Stomach (tissue), 4 donors: ENCODE measurements at regions not wholly inside any gene's neighbourhood (a gene's known extent, or its start where the extent isn't known, plus 50 kb on each side); places are given as distances from the start of the nearest gene placed in this dataset.

ENCODE experiments used
- POLR2A ChIP-seq, 4 donors: fragments of 450-650 bp; IDR thresholded peaks; one replicate each; pipeline ENCODE4 v1.6.1; 2016; ENCODE audit warnings: antibody characterized with exemption in 4 of 4, control low read depth in 2 of 4, mild to moderate bottlenecking in 1 of 4, moderate library complexity in 1 of 4
- TF ChIP-seq, protein P1 (sequence below), 7 experiments: fragments of 450-650 bp in 4 of 7; fragments of 200-600 bp in 3 of 7; sonication (generic) in 3 of 7; IDR thresholded peaks; one replicate each; pipeline ENCODE4 v1.5.1; 2016 to 2019; ENCODE audit warnings: antibody characterized with exemption in 7 of 7, control low read depth in 2 of 7, mild to moderate bottlenecking in 1 of 7

DNA sequence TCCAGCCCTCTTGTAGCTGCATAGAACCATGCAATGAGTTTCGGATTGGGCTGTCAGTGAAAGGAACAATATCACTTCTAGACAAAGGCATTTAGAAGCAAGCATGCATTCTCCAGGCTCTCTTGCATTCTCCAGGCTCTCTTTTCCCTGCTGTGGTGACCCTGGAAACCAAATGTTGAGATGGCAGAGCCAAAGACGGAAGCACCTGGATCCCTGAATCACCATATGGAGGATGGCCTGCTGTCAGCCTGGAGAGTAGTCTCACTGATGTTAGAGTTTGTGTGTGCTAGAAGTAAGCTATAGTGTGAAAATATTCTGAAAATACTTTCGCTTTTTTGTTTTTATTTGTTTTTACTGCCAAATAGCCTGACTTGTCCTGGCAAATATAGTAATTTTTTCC, 203.9 kb downstream of the C1D start:
- TF ChIP-seq, protein P1, sequence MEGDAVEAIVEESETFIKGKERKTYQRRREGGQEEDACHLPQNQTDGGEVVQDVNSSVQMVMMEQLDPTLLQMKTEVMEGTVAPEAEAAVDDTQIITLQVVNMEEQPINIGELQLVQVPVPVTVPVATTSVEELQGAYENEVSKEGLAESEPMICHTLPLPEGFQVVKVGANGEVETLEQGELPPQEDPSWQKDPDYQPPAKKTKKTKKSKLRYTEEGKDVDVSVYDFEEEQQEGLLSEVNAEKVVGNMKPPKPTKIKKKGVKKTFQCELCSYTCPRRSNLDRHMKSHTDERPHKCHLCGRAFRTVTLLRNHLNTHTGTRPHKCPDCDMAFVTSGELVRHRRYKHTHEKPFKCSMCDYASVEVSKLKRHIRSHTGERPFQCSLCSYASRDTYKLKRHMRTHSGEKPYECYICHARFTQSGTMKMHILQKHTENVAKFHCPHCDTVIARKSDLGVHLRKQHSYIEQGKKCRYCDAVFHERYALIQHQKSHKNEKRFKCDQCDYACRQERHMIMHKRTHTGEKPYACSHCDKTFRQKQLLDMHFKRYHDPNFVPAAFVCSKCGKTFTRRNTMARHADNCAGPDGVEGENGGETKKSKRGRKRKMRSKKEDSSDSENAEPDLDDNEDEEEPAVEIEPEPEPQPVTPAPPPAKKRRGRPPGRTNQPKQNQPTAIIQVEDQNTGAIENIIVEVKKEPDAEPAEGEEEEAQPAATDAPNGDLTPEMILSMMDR (IDR thresholded peaks at IDR 0.05), result no peak
- TF ChIP-seq POLR2A (IDR thresholded peaks at IDR 0.05), result no peak
